ENCODE measurements at regions not wholly inside any gene's neighbourhood (a gene's known extent, or its start where the extent isn't known, plus 50 kb on each side); places are given as distances from the start of the nearest gene placed in this dataset.
A peak's percentile ranks its signal among the peaks of the same experiment; 100 is the strongest.
"Not testable (repeated sequence)": the region's sequence is repeated elsewhere in the genome, so short reads cannot be mapped to it uniquely, and the experiment has no call there.

- H3K27ac Mint-ChIP-seq: no peak overlapping the region
- H3K4me3 Mint-ChIP-seq: no peak overlapping the region
- no peaks in the 10 kb centered on the region for H3K36me3 Mint-ChIP-seq
- H3K9me3 Mint-ChIP-seq: peaks cover 5% of the 10 kb centered on the region
- peaks cover 10 to 28% of the 10 kb centered on the region in 2 donors for H3K27me3 Mint-ChIP-seq
- no peak for DNase-seq (ENCODE audit: low spot score)
- ATAC-seq: no peak
- no peaks in the 10 kb centered on the region for H3K4me1 Mint-ChIP-seq (ENCODE audit: low read depth in 2 of 2)
Measured at GRCh38 chr11:115610908-115611307, 106.7 kb upstream of the CADM1 start.

DNA sequence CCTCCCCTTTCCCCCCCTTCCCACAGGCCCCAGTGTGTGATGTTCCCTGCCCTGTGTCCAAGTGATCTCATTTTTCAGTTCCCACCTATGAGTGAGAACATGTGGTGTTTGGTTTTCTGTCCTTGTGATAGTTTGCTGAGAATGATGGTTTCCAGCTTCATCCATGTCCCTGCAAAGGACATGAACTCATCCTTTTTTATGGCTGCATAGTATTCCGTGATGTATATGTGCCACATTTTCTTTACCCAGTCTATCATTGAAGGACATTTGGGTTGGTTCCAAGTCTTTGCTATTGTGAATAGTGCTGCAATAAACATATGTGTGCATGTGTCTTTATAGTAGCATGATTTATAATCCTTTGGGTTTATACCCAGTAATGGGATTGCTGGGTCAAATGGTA is 106.0 kb upstream of the CADM1 start:
- not testable (repeated sequence) for ATAC-seq; H3K36me3 Mint-ChIP-seq; H3K27ac Mint-ChIP-seq; DNase-seq (ENCODE audit: low spot score); H3K4me1 Mint-ChIP-seq (ENCODE audit: low read depth in 2 of 2); H3K9me3 Mint-ChIP-seq; H3K4me3 Mint-ChIP-seq
- peaks cover 10 to 28% of the 10 kb centered on the region in 2 donors for H3K27me3 Mint-ChIP-seq

GRCh38 chr11:115608976-115609375 is 104.8 kb upstream of the CADM1 start:
- Mint-ChIP-seq H3K4me3 (no peak overlapping the region), H3K9me3 (peaks cover 5% of the 10 kb centered on the region), H3K27ac (no peak overlapping the region)

DNA sequence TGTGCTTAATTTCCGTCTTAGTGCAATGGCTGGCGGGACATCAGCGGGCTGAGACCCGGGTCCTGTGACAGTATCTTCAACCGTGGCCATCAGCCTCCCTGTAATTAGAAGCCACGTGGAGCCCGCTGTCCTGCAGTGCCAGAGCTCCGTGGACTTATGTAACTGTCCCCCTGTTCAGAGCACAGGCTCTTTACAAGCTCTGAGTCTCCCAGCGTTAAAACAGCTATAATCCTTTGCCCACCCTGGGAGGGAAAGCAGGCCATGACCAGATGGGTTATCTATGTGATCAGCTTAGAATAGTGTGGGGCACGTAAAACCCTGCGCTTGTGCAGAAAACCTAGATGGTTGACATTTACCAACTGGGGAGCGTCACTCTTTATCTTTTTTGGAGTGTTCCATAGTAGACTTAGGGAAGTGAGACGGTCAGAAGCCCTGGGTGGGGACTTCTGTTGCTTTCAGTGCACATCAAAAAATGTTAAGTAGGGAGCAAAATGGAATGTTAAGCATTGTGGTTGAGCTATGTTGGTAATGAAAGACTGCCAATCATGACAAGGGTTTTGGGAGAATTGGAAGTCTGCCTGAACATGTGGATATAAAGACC is 103.5 kb upstream of the CADM1 start:
- Mint-ChIP-seq H3K9me3 (peaks cover 5% of the 10 kb centered on the region), H3K36me3 (no peaks in the 10 kb centered on the region), H3K4me1 (ENCODE audit: low read depth in 2 of 2) (no peaks in the 10 kb centered on the region), H3K27me3 (peaks cover 5 to 24% of the 10 kb centered on the region in 2 donors), H3K27ac (no peak overlapping the region), H3K4me3 (no peak overlapping the region)
- DNase-seq (ENCODE audit: low spot score) (no peak), ATAC-seq (no peak)

More at GRCh38 chr11:115608976-115609375, 104.8 kb upstream of the CADM1 start:
- no peaks in the 10 kb centered on the region for H3K36me3 Mint-ChIP-seq
- H3K27me3 Mint-ChIP-seq: peaks cover 10 to 28% of the 10 kb centered on the region in 2 donors
- DNase-seq (ENCODE audit: low spot score) (no peak), ATAC-seq (no peak)
- no peaks in the 10 kb centered on the region for H3K4me1 Mint-ChIP-seq (ENCODE audit: low read depth in 2 of 2)

- ATAC-seq (no peak), DNase-seq (ENCODE audit: low spot score) (no peak)
- Mint-ChIP-seq H3K27me3 (peaks cover under 1 to 19% of the 10 kb centered on the region in 2 donors), H3K36me3 (no peaks in the 10 kb centered on the region), H3K9me3 (peaks cover 2% of the 10 kb centered on the region), H3K4me1 (ENCODE audit: low read depth in 2 of 2) (no peaks in the 10 kb centered on the region), H3K27ac (no peak overlapping the region), H3K4me3 (no peak overlapping the region)
Measured at GRCh38 chr11:115606498-115607220, 102.4 kb upstream of the CADM1 start.

- no peak for ATAC-seq
Measured at GRCh38 chr11:115605871-115606497, 101.8 kb upstream of the CADM1 start.

GRCh38 chr11:115605397-115605796 is 101.2 kb upstream of the CADM1 start:
- DNase-seq (ENCODE audit: low spot score); H3K36me3 Mint-ChIP-seq; H3K27ac Mint-ChIP-seq; H3K4me1 Mint-ChIP-seq (ENCODE audit: low read depth in 2 of 2); H3K9me3 Mint-ChIP-seq; ATAC-seq; H3K4me3 Mint-ChIP-seq: not testable (repeated sequence)
- peaks cover 0 to 21% of the 10 kb centered on the region in 2 donors for H3K27me3 Mint-ChIP-seq

More at GRCh38 chr11:115605871-115606497, 101.8 kb upstream of the CADM1 start:
- peaks cover 2% of the 10 kb centered on the region for H3K9me3 Mint-ChIP-seq
- peaks cover 0 to 19% of the 10 kb centered on the region in 2 donors for H3K27me3 Mint-ChIP-seq
- DNase-seq (ENCODE audit: low spot score): no peak
- no peaks in the 10 kb centered on the region for H3K36me3 Mint-ChIP-seq
- no peak overlapping the region for H3K4me3 Mint-ChIP-seq
- H3K27ac Mint-ChIP-seq: no peak overlapping the region
- no peaks in the 10 kb centered on the region for H3K4me1 Mint-ChIP-seq (ENCODE audit: low read depth in 2 of 2)

DNA sequence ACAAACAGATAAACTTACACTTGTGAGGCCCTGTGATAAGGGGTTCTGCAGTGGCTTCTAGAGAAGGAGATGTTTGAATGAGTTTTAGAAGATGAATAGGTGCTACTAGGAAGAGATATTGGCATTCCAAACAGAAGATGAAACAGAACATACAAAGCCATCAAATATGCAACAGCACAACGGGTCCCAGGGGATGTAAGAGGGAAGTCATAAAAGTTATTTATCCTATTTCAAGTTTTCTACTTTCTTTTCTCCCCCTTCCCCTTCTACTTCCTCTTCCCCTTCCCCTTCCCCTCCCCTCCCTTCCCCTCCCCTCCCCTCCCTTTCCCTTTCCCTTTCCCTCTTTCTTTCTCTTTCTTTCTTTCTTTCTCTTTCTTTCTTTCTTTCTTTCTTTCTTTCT is 94.9 kb upstream of the CADM1 start:
- DNase-seq (ENCODE audit: low spot score): no peak
- Mint-ChIP-seq H3K4me1 (ENCODE audit: low read depth in 2 of 2) (no peaks in the 10 kb centered on the region), H3K4me3 (no peak overlapping the region), H3K9me3 (peaks cover 3% of the 10 kb centered on the region), H3K36me3 (no peaks in the 10 kb centered on the region), H3K27me3 (peaks cover 0 to 13% of the 10 kb centered on the region in 2 donors), H3K27ac (no peak overlapping the region)
- no peak for ATAC-seq

DNA sequence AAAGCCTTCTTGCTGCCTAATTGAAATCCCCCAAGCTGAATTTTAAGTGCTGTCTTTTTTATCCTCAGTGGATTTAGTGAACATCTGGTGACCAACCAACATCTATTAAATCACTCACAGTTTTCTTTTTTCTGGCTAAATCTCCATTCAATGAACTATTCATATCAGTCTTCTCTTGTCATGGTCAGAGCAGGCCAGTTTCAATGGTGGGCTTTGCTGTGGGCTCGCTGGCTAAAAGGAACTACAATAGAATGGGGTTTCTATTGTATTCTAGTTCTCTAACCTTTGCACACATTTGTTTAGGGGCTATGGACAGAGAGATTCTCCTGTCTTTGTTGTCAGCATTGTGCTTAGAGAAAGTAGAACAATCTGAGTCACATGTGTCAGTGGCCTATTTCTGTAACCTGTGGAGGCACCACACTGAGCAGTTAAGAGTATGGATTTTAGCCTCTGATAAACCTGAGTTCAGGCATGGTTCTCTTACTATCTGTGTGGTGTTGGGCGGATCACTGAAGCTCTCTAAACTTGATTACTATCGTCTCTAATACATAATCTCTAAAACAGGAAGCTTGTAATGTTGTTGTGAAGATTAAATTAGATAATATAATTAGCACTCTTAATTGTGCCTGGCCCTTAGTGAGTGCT is 94.2 kb upstream of the CADM1 start:
- ATAC-seq (no peak), DNase-seq (ENCODE audit: low spot score) (no peak)
- Mint-ChIP-seq H3K27me3 (peaks cover 0 to 13% of the 10 kb centered on the region in 2 donors), H3K4me3 (no peak overlapping the region), H3K9me3 (peaks cover 3% of the 10 kb centered on the region), H3K36me3 (no peaks in the 10 kb centered on the region), H3K4me1 (ENCODE audit: low read depth in 2 of 2) (no peaks in the 10 kb centered on the region), H3K27ac (no peak overlapping the region)

DNA sequence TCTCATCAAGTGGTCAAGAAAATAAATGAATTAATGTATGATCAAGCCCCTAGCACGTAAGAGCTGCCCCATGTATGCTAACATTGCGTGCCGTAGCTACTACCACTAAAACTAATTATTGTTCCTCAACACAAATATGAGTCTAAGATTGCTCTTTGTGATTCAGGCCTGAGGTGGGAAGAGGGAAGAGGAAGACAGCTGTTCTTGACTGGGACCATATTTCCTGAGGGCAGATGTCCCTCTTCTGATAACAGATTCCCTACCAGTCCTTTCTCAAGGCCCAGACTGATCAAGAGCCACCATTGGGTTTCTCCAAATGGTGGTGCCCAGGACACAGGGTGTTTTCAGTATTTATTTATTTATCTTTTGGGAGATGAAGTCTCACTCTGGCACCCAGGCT is 87.2 kb upstream of the CADM1 start:
- peaks cover 0 to 20% of the 10 kb centered on the region in 2 donors for H3K27me3 Mint-ChIP-seq
- no peak overlapping the region for H3K4me3 Mint-ChIP-seq
- no peak overlapping the region for H3K27ac Mint-ChIP-seq
- H3K36me3 Mint-ChIP-seq: peaks cover 5% of the 10 kb centered on the region
- no peaks in the 10 kb centered on the region for H3K4me1 Mint-ChIP-seq (ENCODE audit: low read depth in 2 of 2)
- DNase-seq (ENCODE audit: low spot score) (no peak), ATAC-seq (no peak)
- H3K9me3 Mint-ChIP-seq: peaks cover 3% of the 10 kb centered on the region

- H3K27me3 Mint-ChIP-seq: peaks cover 0 to 20% of the 10 kb centered on the region in 2 donors
- H3K4me3 Mint-ChIP-seq: no peak overlapping the region
- ATAC-seq (no peak), DNase-seq (ENCODE audit: low spot score) (no peak)
- no peaks in the 10 kb centered on the region for H3K4me1 Mint-ChIP-seq (ENCODE audit: low read depth in 2 of 2)
- no peaks in the 10 kb centered on the region for H3K9me3 Mint-ChIP-seq
- H3K36me3 Mint-ChIP-seq: peaks cover 5% of the 10 kb centered on the region
- H3K27ac Mint-ChIP-seq: no peak overlapping the region
Measured at GRCh38 chr11:115590254-115590653, 86.0 kb upstream of the CADM1 start.

DNA sequence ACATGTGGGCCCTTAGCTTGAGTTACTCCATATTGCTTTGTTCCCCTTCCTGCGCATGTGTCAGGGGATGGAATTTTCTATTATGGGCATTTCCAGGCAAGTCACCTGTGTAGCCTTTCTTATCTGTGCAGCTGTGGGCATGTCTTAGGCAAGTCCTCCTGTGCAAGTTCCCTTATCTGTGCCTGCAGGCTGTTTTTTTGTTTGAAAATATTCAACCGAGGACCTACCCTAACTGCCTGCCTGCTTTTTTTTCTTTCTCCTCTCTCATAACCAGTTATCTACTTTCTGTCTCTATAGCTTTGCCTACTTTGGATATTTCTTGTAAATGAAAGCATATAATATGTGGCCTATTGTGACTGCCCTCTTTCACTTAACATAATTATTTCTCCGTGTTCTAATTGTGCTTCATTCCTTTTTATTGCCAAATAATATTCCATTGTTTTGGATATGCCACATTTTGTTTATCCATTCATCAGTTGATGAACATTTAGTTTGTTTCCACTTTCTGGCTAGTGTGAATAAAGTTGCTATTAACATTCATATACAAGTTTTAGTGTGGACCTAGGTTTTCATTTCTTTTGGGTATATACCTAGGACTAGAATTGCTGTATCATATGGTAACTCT is 83.6 kb upstream of the CADM1 start:
- peaks cover 0 to 13% of the 10 kb centered on the region in 2 donors for H3K27me3 Mint-ChIP-seq
- ATAC-seq (no peak), DNase-seq (ENCODE audit: low spot score) (no peak)
- no peak overlapping the region for H3K4me3 Mint-ChIP-seq
- no peaks in the 10 kb centered on the region for H3K4me1 Mint-ChIP-seq (ENCODE audit: low read depth in 2 of 2)
- peaks cover 5% of the 10 kb centered on the region for H3K36me3 Mint-ChIP-seq
- H3K9me3 Mint-ChIP-seq: no peaks in the 10 kb centered on the region
- H3K27ac Mint-ChIP-seq: no peak overlapping the region

DNA sequence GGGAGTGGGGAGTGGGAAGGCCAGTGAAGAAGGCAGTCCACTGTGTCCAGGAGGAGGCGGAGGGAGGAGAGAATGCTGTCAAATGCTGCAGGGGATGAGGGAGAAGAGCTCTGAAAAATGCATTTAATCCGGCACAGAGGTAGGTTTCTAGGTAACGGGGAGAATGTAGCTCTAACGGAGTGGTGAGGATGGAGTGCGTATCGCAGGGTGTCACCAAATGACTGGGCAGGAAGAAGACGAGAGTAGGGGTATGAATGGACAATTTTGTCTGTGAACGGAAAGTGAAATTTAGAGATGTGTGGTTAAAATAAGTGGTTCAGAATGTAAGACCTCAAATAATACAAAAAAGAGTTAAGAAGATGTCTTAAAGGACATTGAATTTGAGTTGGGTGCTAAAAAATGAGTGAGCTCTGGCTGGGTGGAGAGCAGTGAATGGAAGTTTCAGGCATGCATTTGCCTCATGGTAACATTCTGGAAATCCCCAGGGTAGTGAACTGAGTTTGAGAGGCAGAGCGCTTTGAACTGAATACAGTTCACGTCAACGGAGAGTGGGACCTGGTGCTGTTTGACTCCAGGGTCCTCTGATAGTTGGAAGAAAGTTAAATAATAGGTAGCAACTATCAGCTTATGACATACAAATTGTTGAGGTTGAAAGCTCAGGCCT is 81.3 kb upstream of the CADM1 start:
- H3K4me1 Mint-ChIP-seq (ENCODE audit: low read depth in 2 of 2): no peaks in the 10 kb centered on the region
- H3K9me3 Mint-ChIP-seq: no peaks in the 10 kb centered on the region
- DNase-seq (ENCODE audit: low spot score): no peak
- ATAC-seq: peak in 1 of 2 donors; percentile 88
- no peak overlapping the region for H3K4me3 Mint-ChIP-seq
- no peak overlapping the region for H3K27ac Mint-ChIP-seq
- peaks cover 5% of the 10 kb centered on the region for H3K36me3 Mint-ChIP-seq
- peaks cover 0 to 5% of the 10 kb centered on the region in 2 donors for H3K27me3 Mint-ChIP-seq

All from natural killer cell treated with Interleukin-12 subunit alpha and Interleukin-12 subunit beta and Interleukin-15 and Interleukin-18, amount 100 ng/mL, for 72 hours (primary cell).